Heart right ventricle (tissue), 16 donors: ENCODE measurements at regions not wholly inside any gene's neighbourhood (a gene's known extent, or its start where the extent isn't known, plus 50 kb on each side); places are given as distances from the start of the nearest gene placed in this dataset.

Experiments
- ATAC-seq, 8 donors: fragments of 200-7000 bp; cut with Tn5 transposase; one replicate each; pipeline ENCODE4 v1.9.1; 2020; ENCODE audit warnings: mild to moderate bottlenecking in 8 of 8, moderate library complexity in 8 of 8, moderate number of reproducible peaks in 1 of 8
- DNase-seq, 2 donors: peaks; one replicate each; pipeline ENCODE4 v3.0.0-alpha.2; 2020
- H3K27ac ChIP-seq, 10 donors: fragments of 200-600 bp; sonication (generic) in 2 of 10; one replicate each; pipeline versions ENCODE4 v1.5.0 to v1.8.0; 2020 to 2022; ENCODE audit warnings: mild to moderate bottlenecking in 3 of 10
- H3K27me3 ChIP-seq, 7 donors: fragments of 200-600 bp; one replicate each; pipeline ENCODE4 v1.8.0; 2021 to 2022; ENCODE audit warnings: mild to moderate bottlenecking in 2 of 7
- H3K36me3 ChIP-seq, 9 donors: fragments of 200-600 bp; sonication (generic) in 1 of 9; one replicate each; pipeline versions ENCODE4 v1.5.0 to v1.8.0; 2020 to 2022; ENCODE audit warnings: mild to moderate bottlenecking in 2 of 9
- H3K4me1 ChIP-seq, 9 donors: fragments of 200-600 bp; sonication (generic) in 1 of 9; one replicate each; pipeline versions ENCODE4 v1.5.0 to v1.8.0; 2020 to 2022; ENCODE audit warnings: mild to moderate bottlenecking in 4 of 9
- H3K4me3 ChIP-seq, 10 donors: fragments of 200-600 bp; sonication (generic) in 2 of 10; one replicate each; pipeline versions ENCODE4 v1.5.0 to v1.8.0; 2020 to 2022; ENCODE audit warnings: mild to moderate bottlenecking in 7 of 10, moderate library complexity in 2 of 10
- H3K9me3 ChIP-seq, 11 donors: fragments of 200-600 bp in 10 of 11; sonication (generic) in 2 of 11; one replicate each; pipeline versions ENCODE4 v1.5.0 to v1.8.0; 2013 to 2022; ENCODE audit warnings: mild to moderate bottlenecking in 2 of 11, control low read depth in 1 of 11, moderate library complexity in 1 of 11
- CTCF ChIP-seq, 9 donors: fragments of 200-600 bp; sonication (generic) in 2 of 9; IDR thresholded peaks; one replicate each; pipeline versions ENCODE4 v1.5.0 to v1.8.0; 2021 to 2022; ENCODE audit warnings: antibody characterized with exemption in 9 of 9, mild to moderate bottlenecking in 5 of 9, moderate library complexity in 1 of 9
- WGBS, 2 donors: extraction: QIAGEN DNeasy Blood & Tissue Kit; methylation state at CpG; one replicate each; pipeline ENCODE4 v1.1.7; 2013; ENCODE audit warnings: inconsistent platforms in 1 of 2; 5-methylcytosine and 5-hydroxymethylcytosine counted together
- intact Hi-C, 10 donors: fragments of 100-400 bp; cut with DNase I; formaldehyde crosslinking; loops; one replicate each; pipeline versions ENCODE4 v1.11.1 to v1.14.2; 2022
- donor health status: Arrhythmogenic right ventricular cardiomyopathy.
- donor health status: ischemic (EF 13 %, LVEDD 7.1; RV severe dilation, severe dysfunction).
- donor health status: healthy with polysubstance abuse.
- donor health status: DM: no; HTN: yes; CAD: no.
- donor health status: DM: no; HTN: no; CAD: no.
- donor health status: ischemic (EF 25% LVEDD 6.9; RV normal size, moderate dysfunction).
- donor health status: ischemic (EF 25% LVEDD 5.7; RV mildly dilated, moderate dysfunction).
- donor health status: healthy.
- donor health status: DM: yes; HTN: yes; CAD: no.
- donor health status: Ischemic cardiomyopathy.
- donor health status: ischemic (EF 35%, LVEDD 5.7; RV mildly dilated, moderate dysfunction).
- donor health status: nonischemic (EF 11% LVEDD 7.7; RV severe dilation, severe dysfunction).
- donor health status: DM: yes; HTN: yes; CAD: no.
- donor health status: PGD.
- donor health status: ischemic (EF 29% LVEDD 5.4; RV normal size, mild dysfunction).
- donor health status: nonischemic (EF 23%, LVEDD 6.1; RV moderate dilation, normal function).

- no peaks in the 10 kb centered on the region for H3K36me3 ChIP-seq
- H3K4me1 ChIP-seq: peaks cover 0 to 43% (median 19%) of the 10 kb centered on the region in 9 donors
- no peak overlapping the region for H3K27ac ChIP-seq
- no peaks in the 10 kb centered on the region for H3K9me3 ChIP-seq
- DNase-seq (no peak), ATAC-seq (no peak)
- intact Hi-C loops: loop anchor here in 1 of 10 donors (10.0 kb wide), 1 partner anchor 224 kb away; no protein-coding TSS in a partner anchor
- TF ChIP-seq CTCF (IDR thresholded peaks at IDR 0.05): no peak
- H3K4me3 ChIP-seq: no peak overlapping the region
- WGBS, 2 donors: 69% methylated on average over 14 of the region's 14 CpGs
- no peaks in the 10 kb centered on the region for H3K27me3 ChIP-seq
These were observed 181.6 kb upstream of the LEF1 start for GRCh38 chr4:108350332-108350731.

GRCh38 chr4:108346818-108347210 lies 178.1 kb upstream of the LEF1 start:
- peak overlapping the region in 3 of 10 donors; percentile 8 to 17 (median 13) for H3K27ac ChIP-seq
- DNase-seq (no peak), ATAC-seq (no peak)
- peaks cover 0 to 17% (median 7%) of the 10 kb centered on the region in 9 donors for H3K4me1 ChIP-seq
- TF ChIP-seq CTCF (IDR thresholded peaks at IDR 0.05): no peak
- no peaks in the 10 kb centered on the region for H3K9me3 ChIP-seq
- 97% methylated on average over 1 of the region's 1 CpG for WGBS, 2 donors
- intact Hi-C loops: no loop called here
- no peak overlapping the region for H3K4me3 ChIP-seq
- H3K27me3 ChIP-seq: peaks cover 0 to 5% (median 0%) of the 10 kb centered on the region in 7 donors
- no peaks in the 10 kb centered on the region for H3K36me3 ChIP-seq

- Histone ChIP-seq H3K9me3 (no peaks in the 10 kb centered on the region), H3K4me1 (peaks cover 0 to 11% (median under 1%) of the 10 kb centered on the region in 9 donors), H3K4me3 (no peak overlapping the region), H3K27me3 (peaks cover 0 to 5% (median 0%) of the 10 kb centered on the region in 7 donors), H3K36me3 (no peaks in the 10 kb centered on the region), H3K27ac (peak overlapping the region in 2 of 10 donors; percentile 8 to 13)
- no peak for TF ChIP-seq CTCF (IDR thresholded peaks at IDR 0.05)
- WGBS, 2 donors: 56 to 68% methylated on average over 2 of the region's 2 CpGs
- intact Hi-C loops: no loop called here
- DNase-seq (no peak), ATAC-seq (peak in 1 of 8 donors; percentile 19)
These were observed 177.4 kb upstream of the LEF1 start for GRCh38 chr4:108345862-108346817.

GRCh38 chr4:108342325-108342970 lies 173.7 kb upstream of the LEF1 start:
- no peak overlapping the region for H3K27ac ChIP-seq
- intact Hi-C loops: no loop called here
- H3K4me1 ChIP-seq: peaks cover 0 to 17% (median 14%) of the 10 kb centered on the region in 9 donors
- DNase-seq (no peak), ATAC-seq (no peak)
- no peak overlapping the region for H3K4me3 ChIP-seq
- H3K9me3 ChIP-seq: no peaks in the 10 kb centered on the region
- no peak for TF ChIP-seq CTCF (IDR thresholded peaks at IDR 0.05)
- WGBS, 2 donors: 66 to 81% methylated on average over 3 of the region's 3 CpGs
- peaks cover 0 to 5% (median 0%) of the 10 kb centered on the region in 7 donors for H3K27me3 ChIP-seq
- H3K36me3 ChIP-seq: no peaks in the 10 kb centered on the region
